ENCODE measurements at regions not wholly inside any gene's neighbourhood (a gene's known extent, or its start where the extent isn't known, plus 50 kb on each side); places are given as distances from the start of the nearest gene placed in this dataset.

- DNase-seq (ENCODE audit: low read depth in 2 of 2) = peak in 1 of 2 donors; percentile 23
- no peak for TF ChIP-seq CTCF (IDR thresholded peaks at IDR 0.05; ENCODE audit: low read depth, low read length)
- H3K4me3 ChIP-seq (replicated peaks in 1 of 2; ENCODE audit: low read depth in 2 of 2, low read length in 2 of 2) = no peak overlapping the region
Observed at GRCh38 chr1:112790920-112791722, 76.0 kb upstream of the PPM1J start.

GRCh38 chr1:112788561-112788960 is 73.4 kb upstream of the PPM1J start:
- no peak overlapping the region for H3K4me3 ChIP-seq (replicated peaks in 1 of 2; ENCODE audit: low read depth in 2 of 2, low read length in 2 of 2)
- TF ChIP-seq CTCF (IDR thresholded peaks at IDR 0.05; ENCODE audit: low read depth, low read length) = no peak
- peak; percentile 36 to 47 for DNase-seq (ENCODE audit: low read depth in 2 of 2)

- H3K4me3 ChIP-seq (replicated peaks in 1 of 2; ENCODE audit: low read depth in 2 of 2, low read length in 2 of 2) = no peak overlapping the region
- no peak for DNase-seq (ENCODE audit: low read depth in 2 of 2)
- TF ChIP-seq CTCF (IDR thresholded peaks at IDR 0.05; ENCODE audit: low read depth, low read length) = no peak
Observed at GRCh38 chr1:112788054-112788453, 72.9 kb upstream of the PPM1J start.

- TF ChIP-seq CTCF (IDR thresholded peaks at IDR 0.05; ENCODE audit: low read depth, low read length) = no peak
- no peak for DNase-seq (ENCODE audit: low read depth in 2 of 2)
- H3K4me3 ChIP-seq (replicated peaks in 1 of 2; ENCODE audit: low read depth in 2 of 2, low read length in 2 of 2) = no peak overlapping the region
Observed at GRCh38 chr1:112783059-112783458, 67.9 kb upstream of the PPM1J start.

- TF ChIP-seq CTCF (IDR thresholded peaks at IDR 0.05; ENCODE audit: low read depth, low read length) = no peak
- no peak for DNase-seq (ENCODE audit: low read depth in 2 of 2)
- H3K4me3 ChIP-seq (replicated peaks in 1 of 2; ENCODE audit: low read depth in 2 of 2, low read length in 2 of 2) = no peak overlapping the region
Observed at GRCh38 chr1:112779665-112780526, 64.8 kb upstream of the PPM1J start.

- TF ChIP-seq CTCF (IDR thresholded peaks at IDR 0.05; ENCODE audit: low read depth, low read length) = no peak
- no peak overlapping the region for H3K4me3 ChIP-seq (replicated peaks in 1 of 2; ENCODE audit: low read depth in 2 of 2, low read length in 2 of 2)
- no peak for DNase-seq (ENCODE audit: low read depth in 2 of 2)
Observed at GRCh38 chr1:112778137-112778536, 63.0 kb upstream of the PPM1J start.
